KG1 (cell line): ENCODE measurements at regions not wholly inside any gene's neighbourhood (a gene's known extent, or its start where the extent isn't known, plus 50 kb on each side); places are given as distances from the start of the nearest gene placed in this dataset.
"Not testable (repeated sequence)": the region's sequence is repeated elsewhere in the genome, so short reads cannot be mapped to it uniquely, and the experiment has no call there.

Source experiments
- DNase-seq: peaks from one replicate; lab custom pipeline; 2025; lab: John Stamatoyannopoulos, UW

DNA sequence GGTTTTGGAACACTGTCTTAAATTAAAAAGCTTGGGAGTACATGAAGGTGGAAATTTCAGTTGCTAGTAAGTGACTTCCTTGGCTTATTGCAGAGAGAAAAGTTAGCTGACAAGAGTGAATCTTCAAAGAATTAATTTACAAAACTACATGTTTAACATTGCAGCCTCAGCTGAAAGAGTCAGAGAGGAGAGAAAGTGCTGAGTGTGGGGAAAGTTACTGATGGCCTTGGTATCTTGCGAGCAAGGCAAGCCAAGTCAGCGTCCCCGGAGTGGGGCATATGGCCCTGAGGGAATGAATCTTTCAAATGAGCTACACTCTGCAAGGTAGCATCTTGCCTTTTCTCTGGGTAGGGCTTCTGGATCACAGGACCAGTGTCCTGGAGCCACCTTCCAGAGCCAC is 131.3 kb downstream of the LPIN1 start:
- no peak for DNase-seq

DNA sequence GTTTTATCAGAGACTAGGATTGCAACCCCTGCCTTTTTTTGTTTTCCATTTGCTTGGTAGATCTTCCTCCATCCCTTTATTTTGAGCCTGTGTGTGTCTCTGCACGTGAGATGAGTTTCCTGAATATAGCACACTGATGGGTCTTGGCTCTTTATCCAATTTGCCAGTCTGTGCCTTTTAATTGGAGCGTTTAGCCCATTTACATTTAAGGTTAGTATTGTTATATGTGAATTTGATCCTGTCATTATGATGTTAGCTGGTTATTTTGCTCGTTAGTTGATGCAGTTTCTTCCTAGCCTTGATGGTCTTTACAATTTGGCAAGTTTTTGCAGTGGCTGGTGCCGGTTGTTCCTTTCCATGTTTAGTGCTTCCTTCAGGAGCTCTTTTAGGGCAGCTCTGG is 138.8 kb downstream of the LPIN1 start:
- not testable (repeated sequence) for DNase-seq

DNA sequence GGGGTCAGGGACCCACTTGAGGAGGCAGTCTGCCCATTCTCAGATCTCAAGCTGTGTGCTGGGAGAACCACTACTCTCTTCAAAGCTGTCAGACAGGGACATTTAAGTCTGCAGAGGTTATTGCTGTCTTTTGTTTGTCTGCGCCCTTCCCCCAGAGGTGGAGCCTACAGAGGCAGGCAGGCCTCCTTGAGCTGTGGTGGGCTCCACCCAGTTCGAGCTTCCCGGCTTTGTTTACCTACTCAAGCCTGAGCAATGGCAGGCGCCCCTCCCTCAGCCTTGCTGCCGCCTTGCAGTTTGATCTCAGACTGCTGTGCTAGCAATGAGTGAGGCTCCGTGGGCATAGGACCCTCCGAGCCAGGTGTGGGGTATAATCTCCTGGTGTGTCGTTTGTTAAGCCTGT is 140.5 kb downstream of the LPIN1 start:
- DNase-seq, result not testable (repeated sequence)

DNA sequence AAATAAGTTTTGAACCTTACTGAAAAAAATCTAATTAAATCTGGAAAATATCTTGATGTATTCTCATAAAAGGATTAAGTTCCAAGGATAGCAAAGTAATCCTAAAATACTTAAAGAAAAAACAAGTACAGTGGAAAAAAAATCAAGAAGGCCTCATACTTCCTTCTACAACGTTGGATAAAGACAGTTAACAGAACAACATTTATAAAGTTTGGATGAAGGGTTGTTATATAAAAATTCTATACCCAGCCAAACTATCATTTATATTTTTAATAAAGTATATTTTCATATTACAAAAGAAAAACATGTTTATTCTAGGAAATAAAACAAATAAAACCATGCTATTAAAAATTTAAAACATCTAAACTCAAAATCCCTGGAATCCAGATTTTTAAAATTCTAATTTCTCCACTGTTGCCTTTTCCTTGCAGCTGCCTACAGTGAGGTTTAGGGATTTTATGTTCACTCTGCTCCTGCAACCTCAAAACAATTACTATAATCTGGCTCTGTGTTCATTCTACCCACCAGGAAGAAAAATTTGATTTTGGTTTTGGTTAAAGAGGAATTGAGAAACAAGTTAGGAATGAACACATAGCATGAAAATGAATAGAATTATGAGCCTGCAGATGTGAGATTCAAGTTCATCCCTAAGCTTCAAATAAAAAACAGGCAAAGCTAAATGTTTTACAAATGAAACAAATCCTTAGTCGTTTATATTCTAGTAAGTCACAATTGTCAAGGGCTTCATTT is 142.8 kb downstream of the LPIN1 start:
- no peak for DNase-seq

- no peak for DNase-seq
These were observed 143.4 kb downstream of the LPIN1 start for GRCh38 chr2:11889854-11890253.

DNA sequence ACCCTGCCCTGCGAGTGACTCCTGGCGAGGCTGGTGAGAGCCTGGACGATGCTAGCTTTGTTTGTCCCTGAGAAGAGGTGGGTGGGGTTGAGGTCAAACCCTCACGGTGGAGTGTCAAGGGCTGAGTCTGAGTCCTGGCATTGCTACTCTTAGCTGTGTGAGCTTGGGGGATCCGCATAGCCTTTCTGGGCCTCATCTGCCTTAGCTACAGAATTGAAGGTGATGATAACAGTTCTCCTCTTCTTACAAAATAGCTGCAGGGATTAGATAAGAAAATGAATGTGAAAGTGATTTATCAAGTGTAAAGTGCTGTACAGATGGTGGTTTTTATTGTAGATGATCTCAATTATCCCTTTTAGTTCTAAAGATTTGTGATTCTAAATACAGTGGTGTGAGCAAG is 144.6 kb downstream of the LPIN1 start:
- no peak for DNase-seq

DNA sequence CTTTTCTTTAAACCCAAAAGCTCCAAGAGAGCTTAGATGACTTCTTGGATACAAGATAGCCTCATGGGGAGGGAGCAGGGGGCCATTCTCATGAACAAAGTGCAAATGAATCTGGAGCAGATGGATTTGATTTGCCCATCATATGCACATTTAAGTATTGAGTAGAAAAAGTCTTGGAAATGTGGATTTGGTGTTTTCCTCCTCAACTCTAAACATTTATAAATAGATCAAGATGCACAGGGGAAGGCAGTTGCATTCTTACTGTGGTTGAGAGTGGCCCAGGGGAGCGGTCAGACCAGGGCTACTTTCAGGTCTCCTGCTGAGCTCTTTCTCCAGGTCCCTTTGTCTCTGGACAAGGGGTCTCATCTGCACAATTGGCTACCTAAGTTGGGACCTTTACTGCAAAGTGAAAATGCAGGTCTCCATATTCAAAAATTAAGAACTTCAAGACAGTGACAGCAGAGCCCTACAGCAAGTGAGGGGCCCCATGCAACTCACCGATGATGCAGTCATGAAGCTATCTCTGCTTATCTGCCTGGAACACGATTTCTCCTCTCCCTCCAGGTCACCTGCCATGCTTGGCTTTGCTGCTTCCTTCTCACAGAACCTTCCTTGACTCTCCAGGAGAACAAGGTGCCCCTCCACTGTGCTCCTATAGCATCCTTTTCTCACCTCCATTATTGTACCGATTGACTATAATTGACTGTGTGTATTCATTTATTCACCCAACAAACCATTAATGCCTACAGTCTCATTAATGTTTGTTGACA is 145.4 kb downstream of the LPIN1 start:
- no peak for DNase-seq

DNA sequence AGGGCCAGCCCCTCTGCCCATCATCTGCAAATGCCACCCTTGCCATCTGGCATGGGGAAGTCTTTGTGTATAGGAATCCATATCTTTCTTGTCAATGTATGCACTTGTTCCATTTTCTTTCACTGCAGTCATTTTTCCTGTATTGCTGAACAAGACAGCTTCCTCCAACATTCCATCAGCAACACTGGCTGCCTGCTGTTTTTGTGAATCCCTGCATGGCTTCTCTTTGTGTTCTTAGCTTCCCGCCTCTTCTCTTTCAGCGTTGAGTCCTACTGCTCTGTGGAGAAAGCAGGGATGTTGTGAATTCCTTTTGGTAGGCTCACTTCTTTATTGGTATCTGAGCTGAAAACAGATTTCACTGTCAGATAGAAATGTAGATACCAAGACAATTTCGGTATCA is 150.0 kb downstream of the LPIN1 start:
- DNase-seq, result no peak

DNA sequence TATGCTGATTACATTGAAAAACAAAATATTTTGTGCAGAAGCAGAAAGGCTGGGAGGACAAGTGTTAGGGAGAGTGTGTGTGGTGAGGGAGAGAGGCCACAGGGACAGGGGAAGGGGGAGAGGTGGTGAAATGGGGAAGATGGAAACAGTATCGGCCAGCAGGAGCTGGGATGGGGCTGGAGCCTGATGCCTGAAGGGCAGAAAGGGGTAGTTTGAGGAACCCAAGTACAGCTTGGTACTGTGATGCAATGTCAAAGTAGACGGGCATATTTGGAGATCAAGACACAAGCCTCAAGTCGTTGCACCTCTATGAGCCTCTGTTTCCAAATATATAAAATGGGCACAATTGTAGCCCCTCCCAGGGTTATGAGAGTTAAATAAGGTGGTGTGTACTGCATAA is 152.1 kb downstream of the LPIN1 start:
- DNase-seq, result no peak

DNA sequence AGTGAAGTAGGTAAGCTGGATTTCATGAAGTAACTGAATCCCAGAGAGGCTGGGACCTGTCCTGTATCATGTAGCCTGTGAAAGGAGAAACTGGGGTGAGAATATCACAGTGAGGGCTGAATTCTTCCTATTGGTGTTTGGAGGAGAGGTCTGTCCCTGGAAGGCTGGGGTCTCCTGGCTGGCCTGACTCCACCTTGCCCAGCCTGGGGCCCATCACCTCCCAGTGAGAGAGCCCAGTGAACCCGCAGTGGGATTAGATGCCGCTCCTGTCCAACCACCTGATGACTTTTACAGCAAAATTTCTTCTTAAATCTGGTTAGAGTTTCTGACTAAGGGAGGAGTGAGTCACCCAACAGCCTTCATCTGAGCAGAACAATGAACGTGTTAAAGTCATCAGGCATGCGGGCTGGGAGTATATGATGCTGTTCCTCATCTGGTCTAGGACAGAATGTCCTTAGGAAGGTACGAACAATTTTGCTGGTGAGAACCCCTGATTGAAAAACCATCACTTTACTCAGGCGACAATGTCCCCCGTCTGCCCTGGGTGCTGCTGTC is 152.9 kb downstream of the LPIN1 start:
- no peak for DNase-seq

- DNase-seq, result not testable (repeated sequence)
These were observed 154.5 kb downstream of the LPIN1 start for GRCh38 chr2:11900891-11901290.

DNA sequence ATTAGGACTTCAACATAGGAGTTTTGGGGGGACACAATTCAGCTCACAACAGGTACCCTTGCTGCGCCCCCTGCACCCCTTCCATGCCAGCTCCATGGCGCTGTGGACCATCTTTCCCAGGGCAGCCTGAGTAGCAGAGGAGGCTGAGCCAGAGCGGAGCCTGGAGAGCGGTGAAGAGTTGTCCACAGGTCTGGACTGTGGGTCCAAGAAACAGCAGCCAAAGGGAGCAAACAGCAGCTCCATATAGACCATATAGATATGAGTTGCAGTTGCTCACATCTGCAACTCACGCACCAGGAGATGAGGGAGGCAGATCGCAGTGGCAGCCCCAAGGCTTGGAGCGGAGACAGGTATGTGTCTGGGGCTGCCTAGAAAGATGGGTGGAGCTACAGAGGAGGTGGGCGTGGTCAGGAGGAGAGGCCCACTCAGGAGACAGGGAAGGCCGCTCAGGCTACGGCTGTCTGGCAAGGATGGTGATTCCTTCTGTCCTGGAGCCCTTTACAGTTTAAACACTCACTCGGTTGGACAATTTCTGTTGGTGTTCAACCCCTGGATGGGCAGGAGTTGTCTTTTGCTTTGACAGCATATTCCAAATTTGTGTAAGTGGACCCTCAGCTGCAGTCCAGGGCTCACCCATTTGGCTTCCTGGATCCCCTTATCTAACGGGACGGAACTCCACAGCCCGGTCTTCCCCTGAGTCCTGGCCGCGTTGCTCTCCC is 155.1 kb downstream of the LPIN1 start:
- no peak for DNase-seq

DNA sequence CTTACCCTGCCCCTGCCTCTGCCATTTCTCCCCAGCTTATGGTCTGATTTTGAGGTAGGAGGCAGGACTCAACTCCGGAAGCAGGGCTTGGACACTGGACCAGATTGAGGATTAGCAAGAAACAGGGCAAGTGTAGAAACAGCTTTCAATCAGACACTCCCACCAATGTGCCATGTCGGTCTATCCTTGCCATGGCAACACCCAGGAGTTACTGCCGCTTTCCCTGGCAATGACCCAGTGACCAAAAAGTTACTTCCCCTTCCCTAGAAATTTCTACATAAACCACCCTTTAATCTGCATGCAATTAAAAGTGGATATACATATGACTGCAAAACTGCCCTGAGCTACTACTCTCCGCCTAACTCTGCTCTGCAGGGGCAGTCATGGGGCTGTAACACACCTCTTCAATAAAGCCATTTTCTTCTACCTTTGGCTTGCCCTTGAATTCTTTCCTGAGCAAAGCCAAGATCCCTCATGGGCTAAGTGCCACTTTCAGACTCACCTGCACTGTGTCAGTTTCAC is 156.7 kb downstream of the LPIN1 start:
- DNase-seq, result no peak

GRCh38 chr2:11904029-11904428 is 157.6 kb downstream of the LPIN1 start:
- no peak for DNase-seq

DNA sequence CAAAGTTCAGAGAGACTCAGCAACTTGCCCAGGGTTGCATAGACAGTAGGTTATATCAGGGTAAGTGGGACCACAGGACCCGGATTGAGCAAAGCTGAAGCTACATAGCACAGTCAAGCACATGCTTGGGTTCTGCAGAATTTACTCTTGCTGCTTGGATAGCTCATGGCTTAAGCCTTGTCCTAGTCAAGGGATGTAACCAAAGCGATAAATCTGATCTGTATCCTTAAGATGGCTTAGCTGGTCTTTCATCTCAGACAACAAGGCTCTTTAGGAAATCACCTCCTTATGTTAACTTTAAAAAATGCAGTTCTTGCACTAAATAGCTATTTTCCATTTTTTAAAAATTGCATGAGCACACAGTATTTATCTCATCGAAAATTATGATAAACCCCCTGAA is 158.5 kb downstream of the LPIN1 start:
- DNase-seq, result no peak

DNA sequence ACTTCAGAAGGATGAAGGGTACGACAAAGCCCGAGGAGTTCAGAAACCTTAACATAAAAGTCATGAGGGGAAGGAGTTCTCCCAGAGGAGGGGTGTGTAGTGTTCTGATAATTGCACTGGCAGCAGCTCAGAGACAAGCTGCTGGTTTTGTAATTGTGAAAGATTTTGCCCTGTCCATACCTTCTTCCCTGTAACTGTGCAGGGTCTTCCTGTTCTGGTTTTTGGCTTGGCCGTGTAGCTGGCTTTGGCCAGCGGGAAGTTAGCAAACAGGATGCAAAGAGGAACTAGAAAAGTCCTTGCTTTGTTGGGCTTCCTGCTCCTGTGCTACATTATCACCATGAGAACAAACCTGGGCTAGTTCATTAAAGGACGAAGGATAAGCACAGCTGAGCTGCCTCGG is 160.8 kb downstream of the LPIN1 start:
- DNase-seq, result peak; percentile 7

DNA sequence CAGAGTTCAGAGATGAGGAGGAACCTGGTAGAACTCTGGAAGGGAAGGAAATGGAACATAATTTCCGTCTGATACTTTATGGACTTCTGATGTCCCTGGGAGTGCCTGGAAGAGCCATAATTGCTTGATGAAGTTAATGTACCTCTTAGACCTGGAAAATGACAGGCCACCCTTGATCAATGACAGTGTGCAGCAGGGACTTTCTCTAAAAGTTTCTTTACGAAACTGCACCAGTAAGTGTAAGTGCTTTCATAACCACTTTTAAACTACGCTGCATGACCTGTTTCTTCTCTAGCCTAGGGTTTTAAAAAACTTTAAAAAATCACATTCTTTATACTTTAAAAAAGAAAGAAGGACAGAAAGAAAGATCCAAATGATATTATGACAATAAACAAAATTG is 164.5 kb downstream of the LPIN1 start:
- no peak for DNase-seq

DNA sequence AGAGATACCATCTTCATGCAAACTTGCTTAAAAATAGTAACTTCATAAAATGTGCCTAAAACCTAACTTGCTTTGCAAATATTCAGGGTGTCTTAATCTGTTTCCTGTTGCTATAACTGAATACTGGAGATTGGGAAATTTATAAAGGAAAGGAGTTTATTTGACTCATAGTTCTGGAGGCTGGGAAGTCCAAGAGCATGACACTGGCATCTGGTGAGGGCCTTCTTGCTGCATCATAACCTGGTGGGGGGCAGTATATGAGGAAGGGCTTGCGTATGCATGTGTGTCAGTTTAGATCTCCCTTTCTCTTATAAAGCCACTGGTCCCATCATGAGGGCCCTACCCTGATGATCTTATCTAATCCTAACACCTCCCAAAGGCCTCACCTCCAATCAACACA is 166.5 kb downstream of the LPIN1 start:
- no peak for DNase-seq

GRCh38 chr2:11914455-11914854 is 168.0 kb downstream of the LPIN1 start:
- DNase-seq, result no peak

GRCh38 chr2:11915650-11916049 is 169.2 kb downstream of the LPIN1 start:
- no peak for DNase-seq

GRCh38 chr2:11919953-11920352 is 173.5 kb downstream of the LPIN1 start:
- no peak for DNase-seq

GRCh38 chr2:11920993-11921583 is 174.7 kb downstream of the LPIN1 start:
- DNase-seq, result no peak
